ENCODE measurements at regions not wholly inside any gene's neighbourhood (a gene's known extent, or its start where the extent isn't known, plus 50 kb on each side); places are given as distances from the start of the nearest gene placed in this dataset.

GRCh38 chr1:95657248-95657647, 423.2 kb downstream of the RWDD3 start:
- FAIRE-seq: no peak
- TF ChIP-seq BACH1 (IDR thresholded peaks at IDR 0.05; ENCODE audit: low read length) (no peak), RNF2 (IDR thresholded peaks at IDR 0.05; ENCODE audit: borderline replicate concordance, low read depth, low read length, missing control alignments, poor library complexity, severe bottlenecking) (no peak), TBP (IDR thresholded peaks at IDR 0.05; ENCODE audit: low read depth, low read length) (no peak), RXRA (IDR thresholded peaks at IDR 0.05; ENCODE audit: insufficient read depth, low read depth, low read length) (no peak), TAF1 (IDR thresholded peaks at IDR 0.05; ENCODE audit: low read depth, low read length) (no peak), POU5F1 (IDR thresholded peaks at IDR 0.05; ENCODE audit: low read depth, low read length) (no peak), KDM5A (IDR thresholded peaks at IDR 0.05; ENCODE audit: low read length) (no peak), SP2 (IDR thresholded peaks at IDR 0.05; ENCODE audit: low read length) (no peak), E2F6 (IDR thresholded peaks at IDR 0.05) (no peak), EZH2 (IDR thresholded peaks at IDR 0.05; ENCODE audit: low read depth, low read length, severe bottlenecking) (no peak), FOSL1 (IDR thresholded peaks at IDR 0.05; ENCODE audit: insufficient read depth, low read depth, low read length) (no peak)
- TF ChIP-seq, protein P1, sequence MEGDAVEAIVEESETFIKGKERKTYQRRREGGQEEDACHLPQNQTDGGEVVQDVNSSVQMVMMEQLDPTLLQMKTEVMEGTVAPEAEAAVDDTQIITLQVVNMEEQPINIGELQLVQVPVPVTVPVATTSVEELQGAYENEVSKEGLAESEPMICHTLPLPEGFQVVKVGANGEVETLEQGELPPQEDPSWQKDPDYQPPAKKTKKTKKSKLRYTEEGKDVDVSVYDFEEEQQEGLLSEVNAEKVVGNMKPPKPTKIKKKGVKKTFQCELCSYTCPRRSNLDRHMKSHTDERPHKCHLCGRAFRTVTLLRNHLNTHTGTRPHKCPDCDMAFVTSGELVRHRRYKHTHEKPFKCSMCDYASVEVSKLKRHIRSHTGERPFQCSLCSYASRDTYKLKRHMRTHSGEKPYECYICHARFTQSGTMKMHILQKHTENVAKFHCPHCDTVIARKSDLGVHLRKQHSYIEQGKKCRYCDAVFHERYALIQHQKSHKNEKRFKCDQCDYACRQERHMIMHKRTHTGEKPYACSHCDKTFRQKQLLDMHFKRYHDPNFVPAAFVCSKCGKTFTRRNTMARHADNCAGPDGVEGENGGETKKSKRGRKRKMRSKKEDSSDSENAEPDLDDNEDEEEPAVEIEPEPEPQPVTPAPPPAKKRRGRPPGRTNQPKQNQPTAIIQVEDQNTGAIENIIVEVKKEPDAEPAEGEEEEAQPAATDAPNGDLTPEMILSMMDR (IDR thresholded peaks at IDR 0.05; ENCODE audit: control extremely low read depth in 1 of 3, insufficient read depth in 1 of 3, low read depth in 1 of 3, low read length in 3 of 3): no peak

More at GRCh38 chr1:95657248-95657647, 423.2 kb downstream of the RWDD3 start:
- H2BK12ac ChIP-seq (ENCODE audit: low read depth, low read length): no peak overlapping the region
- H3K4me2 ChIP-seq (ENCODE audit: insufficient read depth in 1 of 2, low read depth in 2 of 2, low read length in 2 of 2): no peak overlapping the region
- H2BK5ac ChIP-seq (ENCODE audit: low read depth, low read length): no peak overlapping the region
- no peak overlapping the region for H2AK5ac ChIP-seq (ENCODE audit: low read depth, low read length)
- DNase-seq (ENCODE audit: low read depth in 1 of 2, low spot score in 2 of 2): no peak
- H2BK120ac ChIP-seq (replicated peaks; ENCODE audit: low read depth, low read length): no peak overlapping the region
- H3K36me3 ChIP-seq (ENCODE audit: control insufficient read depth in 2 of 4, insufficient read depth in 4 of 4, low read length in 3 of 4): no peaks in the 10 kb centered on the region
- WGBS, 2 experiments (ENCODE audit: extremely low coverage in 1 of 2, insufficient coverage in 1 of 2, insufficient read length in 1 of 2, insufficient replicate concordance in 2 of 2, low coverage in 1 of 2, low lambda C conversion rate in 2 of 2, missing lambda C conversion rate in 1 of 2): 75% methylated on average over 4 of the region's 4 CpGs; no CpG with 5 or more reads in 1 of the 2 experiments
- no peak overlapping the region for H4K8ac ChIP-seq (ENCODE audit: extremely low read depth, insufficient read depth, low read length)
- H3K56ac ChIP-seq (replicated peaks; ENCODE audit: insufficient read length, low read depth, low read length): no peak overlapping the region
- H3K4ac ChIP-seq (replicated peaks; ENCODE audit: insufficient read length, low read depth, low read length): no peak overlapping the region
- H3K9ac ChIP-seq (replicated peaks in 1 of 4; ENCODE audit: extremely low read depth in 1 of 4, low read depth in 3 of 4, low read length in 3 of 4): no peak overlapping the region
- no peaks in the 10 kb centered on the region for H3K79me1 ChIP-seq (ENCODE audit: low read depth, low read length)
- no peak overlapping the region for H4K5ac ChIP-seq (ENCODE audit: insufficient read length, low read depth, low read length)
- H3K14ac ChIP-seq (ENCODE audit: insufficient read length): no peak overlapping the region
- H4K91ac ChIP-seq (replicated peaks; ENCODE audit: insufficient read length, low read length): no peak overlapping the region
- no peak overlapping the region for H3K4me3 ChIP-seq (ENCODE audit: extremely low read depth in 1 of 4, insufficient read depth in 2 of 4, low read depth in 3 of 4, low read length in 4 of 4)
- no peaks in the 10 kb centered on the region for H3K27me3 ChIP-seq (replicated peaks in 1 of 4; ENCODE audit: control insufficient read depth in 3 of 4, extremely low read depth in 1 of 4, insufficient read depth in 3 of 4, low read length in 3 of 4)
- no peak overlapping the region for H3K27ac ChIP-seq (ENCODE audit: low read depth, low read length)
- H2BK15ac ChIP-seq (ENCODE audit: low read length): no peak overlapping the region
- no peak overlapping the region for H2AFZ ChIP-seq (ENCODE audit: low read length)
- H3K79me2 ChIP-seq (ENCODE audit: control insufficient read depth in 1 of 2, insufficient read depth in 2 of 2, low read length in 2 of 2): no peaks in the 10 kb centered on the region
- no peaks in the 10 kb centered on the region for H4K20me1 ChIP-seq (replicated peaks in 1 of 2; ENCODE audit: control insufficient read depth in 1 of 2, insufficient read depth in 2 of 2, low read length in 2 of 2)
- H3K9me3 ChIP-seq (ENCODE audit: insufficient read depth in 2 of 2, low read depth in 1 of 2, low read length in 1 of 2): no peaks in the 10 kb centered on the region
- no peaks in the 10 kb centered on the region for H3K23me2 ChIP-seq (ENCODE audit: low read depth, low read length)
- POLR2A ChIA-PET (ENCODE audit: partially characterized antibody): no interaction called here
- H3K4me1 ChIP-seq (replicated peaks in 1 of 4; ENCODE audit: control insufficient read depth in 3 of 4, insufficient read depth in 4 of 4, low read length in 3 of 4): peaks cover 0 to 2% (median under 1%) of the 10 kb centered on the region in 4 experiments; a peak in 1 of 7 replicates
- CTCF ChIA-PET (ENCODE audit: partially characterized antibody): no interaction called here
- H3K18ac ChIP-seq (ENCODE audit: extremely low read depth, low read length): no peak overlapping the region
- H2BK20ac ChIP-seq (ENCODE audit: low read length): no peak overlapping the region
- H3K23ac ChIP-seq (ENCODE audit: insufficient read length): no peak overlapping the region

Data from H1 (cell line).